ENCODE measurements at regions not wholly inside any gene's neighbourhood (a gene's known extent, or its start where the extent isn't known, plus 50 kb on each side); places are given as distances from the start of the nearest gene placed in this dataset.
"Not testable (repeated sequence)": the region's sequence is repeated elsewhere in the genome, so short reads cannot be mapped to it uniquely, and the experiment has no call there.

- no peak for DNase-seq (ENCODE audit: low spot score)
Observed at GRCh38 chr7:115642194-115642593, 388.4 kb downstream of the TFEC start.

DNA sequence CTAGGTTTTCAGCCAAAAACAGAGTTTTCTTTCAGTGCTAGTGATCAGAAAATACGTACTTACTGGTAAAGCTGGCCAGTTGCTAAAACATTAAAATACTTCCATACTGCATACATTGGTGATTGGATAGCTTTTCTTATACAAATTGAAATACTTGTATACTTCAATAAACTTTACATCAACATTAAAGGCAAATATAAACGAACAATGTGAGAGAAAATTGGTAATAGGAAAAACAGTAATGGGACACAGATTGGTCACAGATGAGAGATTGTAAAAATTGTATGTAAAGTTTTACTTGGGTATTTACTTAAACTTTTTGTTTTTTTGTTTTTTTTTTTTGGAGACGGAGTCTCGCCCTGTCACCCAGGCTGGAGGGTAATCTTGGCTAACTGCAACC, 391.7 kb downstream of the TFEC start:
- no peak for DNase-seq (ENCODE audit: low spot score)

DNA sequence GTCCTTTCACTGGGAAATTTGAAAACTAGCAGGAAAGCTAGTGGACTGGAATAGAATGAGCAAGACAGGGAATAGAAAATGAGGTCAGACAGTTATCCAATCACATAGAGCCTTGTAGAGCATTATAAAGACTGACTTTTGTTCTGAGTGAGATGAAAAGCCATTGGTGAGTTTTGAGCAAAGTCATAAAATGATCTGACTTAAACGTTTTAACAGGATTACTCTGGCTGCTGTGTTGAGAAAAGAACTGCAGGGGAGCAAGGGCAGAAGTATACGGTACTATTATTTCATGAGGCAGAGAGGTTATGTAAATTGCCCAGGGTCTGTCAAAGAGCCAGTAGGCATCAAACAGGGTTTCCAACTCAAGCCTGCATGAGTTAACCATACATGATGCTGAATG, 393.4 kb downstream of the TFEC start:
- DNase-seq (ENCODE audit: low spot score) = no peak

- DNase-seq (ENCODE audit: low spot score) = no peak
Observed at GRCh38 chr7:115635876-115636275, 394.7 kb downstream of the TFEC start.

DNA sequence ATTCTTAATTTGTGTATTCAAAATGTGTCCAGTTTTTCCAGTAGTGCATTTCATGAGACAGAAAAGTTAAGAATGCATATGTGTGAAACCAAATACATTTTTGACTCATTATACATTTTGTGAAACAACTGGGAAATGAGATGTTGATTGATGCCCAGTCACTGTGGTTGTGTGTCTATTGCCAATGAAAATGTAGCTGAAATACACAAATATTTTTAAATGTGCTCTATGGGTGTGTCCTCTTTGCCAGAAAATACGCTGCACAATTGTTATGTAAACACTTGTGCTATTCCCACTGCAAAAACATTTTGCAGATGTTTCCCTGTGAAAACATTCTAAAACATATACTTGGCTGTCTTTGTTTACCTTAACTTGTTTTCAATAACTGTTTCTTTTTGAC, 395.2 kb downstream of the TFEC start:
- no peak for DNase-seq (ENCODE audit: low spot score)

DNA sequence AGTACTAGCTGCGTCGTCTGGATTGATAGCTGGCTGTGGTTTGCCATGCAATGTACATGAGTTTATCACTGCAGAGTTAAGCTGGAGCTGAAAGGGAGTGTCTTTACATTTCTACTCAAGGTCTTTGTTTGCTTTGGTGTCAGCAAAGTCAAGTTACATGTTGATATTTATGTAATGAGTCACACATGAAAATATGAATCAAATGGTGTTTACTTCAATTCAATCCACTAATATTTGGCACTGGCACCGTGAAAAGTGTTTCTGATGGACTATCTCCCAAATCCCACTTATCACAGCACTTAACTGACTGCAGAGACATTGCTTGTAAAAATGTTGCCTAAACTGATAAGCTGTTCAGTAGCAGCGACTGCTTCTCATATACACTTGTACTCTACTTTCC, 395.9 kb downstream of the TFEC start:
- DNase-seq (ENCODE audit: low spot score) = no peak

- DNase-seq (ENCODE audit: low spot score) = no peak
Observed at GRCh38 chr7:115632636-115633035, 397.9 kb downstream of the TFEC start.

DNA sequence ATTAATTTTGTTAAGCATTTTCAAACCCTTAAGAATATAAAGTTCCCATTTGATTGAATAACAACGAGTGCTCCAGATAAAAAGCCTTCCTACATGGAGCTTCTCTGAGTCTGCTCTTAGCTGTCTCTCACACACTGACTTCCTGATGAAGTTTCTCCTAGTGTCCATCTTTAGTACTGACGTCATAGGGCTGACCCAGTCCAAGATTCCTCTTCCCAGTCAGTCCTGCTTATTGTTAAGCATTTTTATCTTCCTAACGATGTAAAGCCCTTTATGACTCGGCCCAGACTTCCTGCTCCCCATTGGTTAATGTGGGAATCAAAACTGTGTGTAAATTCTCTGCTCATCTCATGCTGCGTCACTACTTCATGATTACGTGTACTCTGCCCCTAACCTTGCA, 398.8 kb downstream of the TFEC start:
- DNase-seq (ENCODE audit: low spot score) = no peak

- no peak for DNase-seq (ENCODE audit: low spot score)
Observed at GRCh38 chr7:115630049-115630448, 400.5 kb downstream of the TFEC start.

DNA sequence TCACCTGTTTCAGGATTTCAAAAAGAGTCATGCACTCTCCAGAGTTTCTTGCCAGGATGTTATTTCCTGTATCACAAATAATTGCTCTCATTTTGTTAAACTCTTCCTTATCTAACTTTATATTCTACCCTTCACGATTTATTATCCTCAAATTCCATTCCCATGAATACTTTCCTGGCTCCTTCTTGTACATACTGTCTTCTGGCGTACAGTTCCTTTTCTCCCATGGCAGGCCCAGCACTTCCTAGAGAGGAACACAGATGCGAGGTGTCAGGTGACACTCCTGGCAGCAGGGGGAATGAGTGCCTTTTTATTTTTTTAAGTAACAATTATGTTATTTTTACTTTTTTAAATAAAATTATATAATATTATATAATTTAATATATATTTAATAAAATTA, 411.9 kb downstream of the TFEC start:
- no peak for DNase-seq (ENCODE audit: low spot score)

DNA sequence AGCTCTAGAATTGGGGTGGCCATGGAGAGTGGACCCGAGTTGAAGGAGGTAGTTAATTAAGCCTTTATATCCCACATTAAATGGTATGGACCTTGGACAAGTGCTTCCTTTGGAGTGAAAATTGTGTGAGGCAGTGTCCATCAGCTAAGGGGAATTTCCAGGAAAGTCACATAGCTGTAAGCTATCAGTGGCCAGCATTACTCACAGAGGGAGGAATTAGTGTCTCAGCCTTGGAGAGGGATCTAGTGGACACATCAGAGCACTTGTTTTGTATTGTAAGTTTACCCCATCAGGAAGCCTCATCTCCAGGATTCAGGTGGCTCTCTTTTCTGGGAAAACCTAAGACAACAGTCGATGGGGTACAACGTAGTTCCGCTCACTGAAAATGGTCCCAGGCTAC, 416.7 kb downstream of the TFEC start:
- DNase-seq (ENCODE audit: low spot score) = no peak

GRCh38 chr7:115603416-115603815, 427.1 kb downstream of the TFEC start:
- no peak for DNase-seq (ENCODE audit: low spot score)

DNA sequence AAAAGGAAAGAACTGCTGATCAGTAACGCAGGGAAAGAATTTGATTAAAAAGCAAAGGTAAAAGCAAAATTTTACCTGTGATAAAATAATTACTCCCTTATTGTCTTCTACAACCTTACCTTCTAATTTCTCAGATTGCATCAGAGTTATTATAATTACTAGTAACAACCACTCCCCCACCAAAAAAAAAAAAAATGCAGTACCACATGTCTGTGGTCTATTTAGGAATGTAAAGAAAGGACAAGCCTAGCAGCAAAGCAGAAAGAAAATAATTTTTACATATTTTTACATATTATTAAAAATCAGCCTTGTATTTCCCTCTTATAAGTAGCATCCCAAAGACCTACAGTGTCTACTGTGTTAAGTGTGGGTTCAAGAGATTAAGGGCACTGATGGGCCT, 430.4 kb downstream of the TFEC start:
- no peak for DNase-seq (ENCODE audit: low spot score)

DNA sequence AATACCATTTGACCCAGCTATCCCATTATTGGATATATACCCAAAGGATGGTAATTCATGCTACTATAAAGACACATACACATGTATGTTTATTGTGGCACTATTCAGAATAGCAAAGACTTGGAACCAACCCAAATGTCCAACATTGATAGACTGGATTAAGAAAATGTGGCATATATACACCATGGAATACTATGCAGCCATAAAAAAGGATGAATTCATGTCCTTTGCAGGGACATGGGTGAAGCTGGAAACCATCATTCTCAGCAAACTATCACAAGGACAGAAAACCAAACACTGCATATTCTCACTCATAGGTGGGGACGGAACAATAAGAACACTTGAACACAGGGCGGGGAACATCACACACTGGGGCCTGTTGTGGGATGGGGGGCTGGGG, 431.4 kb downstream of the TFEC start:
- not testable (repeated sequence) for DNase-seq (ENCODE audit: low spot score)

- DNase-seq (ENCODE audit: low spot score) = not testable (repeated sequence)
Observed at GRCh38 chr7:115597220-115597619, 433.3 kb downstream of the TFEC start.

DNA sequence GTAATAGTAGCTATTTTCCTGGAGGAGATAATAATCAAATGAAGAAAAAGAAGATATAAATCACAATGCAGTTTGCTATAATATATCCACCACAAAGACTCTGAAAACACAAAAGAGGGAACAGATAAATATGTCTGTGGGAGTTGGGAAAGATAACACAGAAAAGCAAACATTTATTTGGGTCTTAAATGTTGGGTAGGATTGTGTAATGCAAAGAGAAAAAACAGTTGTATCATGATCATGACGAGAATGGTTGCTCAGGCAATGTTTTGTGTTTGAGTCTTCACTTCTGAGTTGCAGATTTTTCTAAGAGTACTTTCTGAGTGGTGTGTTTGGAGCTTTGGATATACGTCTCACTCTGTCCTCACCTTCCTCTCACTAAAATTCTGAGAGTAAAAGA, 437.5 kb downstream of the TFEC start:
- no peak for DNase-seq (ENCODE audit: low spot score)

DNA sequence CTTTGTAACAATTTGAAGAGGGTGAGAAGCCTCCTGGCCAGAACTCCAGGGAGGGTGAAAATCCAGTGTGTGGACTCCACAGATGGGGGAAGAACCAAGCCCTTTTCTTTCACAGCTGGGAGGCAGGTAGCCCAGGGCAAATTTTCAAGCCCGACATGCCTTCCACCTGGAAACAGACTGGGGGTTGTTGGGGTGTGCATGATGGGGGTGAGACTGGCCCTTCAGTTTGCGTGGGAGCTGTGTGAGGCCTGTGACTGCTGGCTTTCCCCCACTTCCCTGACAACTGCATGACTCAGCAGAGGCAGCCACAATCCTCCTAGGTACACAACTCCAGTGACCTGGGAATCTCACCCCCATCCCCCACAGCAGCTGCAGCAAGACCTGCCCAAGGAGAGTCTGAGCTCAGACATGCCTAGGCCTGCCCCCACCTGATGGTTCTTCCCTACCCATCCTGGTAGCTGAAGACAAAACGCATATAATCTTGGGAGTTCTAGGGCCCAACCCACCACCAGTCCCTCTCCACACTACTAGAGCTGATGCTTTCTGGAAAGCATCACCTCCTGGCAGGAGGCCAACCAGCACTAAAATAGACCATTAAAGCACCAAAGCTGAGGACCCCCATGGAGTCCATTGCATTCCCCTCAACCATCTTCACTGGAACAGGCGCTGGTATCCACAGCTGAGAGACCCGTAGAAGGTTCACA, 445.4 kb downstream of the TFEC start:
- no peak for DNase-seq (ENCODE audit: low spot score)

GRCh38 chr7:115582956-115583355, 447.6 kb downstream of the TFEC start:
- no peak for DNase-seq (ENCODE audit: low spot score)

GRCh38 chr7:115578576-115578975, 452.0 kb downstream of the TFEC start:
- no peak for DNase-seq (ENCODE audit: low spot score)

DNA sequence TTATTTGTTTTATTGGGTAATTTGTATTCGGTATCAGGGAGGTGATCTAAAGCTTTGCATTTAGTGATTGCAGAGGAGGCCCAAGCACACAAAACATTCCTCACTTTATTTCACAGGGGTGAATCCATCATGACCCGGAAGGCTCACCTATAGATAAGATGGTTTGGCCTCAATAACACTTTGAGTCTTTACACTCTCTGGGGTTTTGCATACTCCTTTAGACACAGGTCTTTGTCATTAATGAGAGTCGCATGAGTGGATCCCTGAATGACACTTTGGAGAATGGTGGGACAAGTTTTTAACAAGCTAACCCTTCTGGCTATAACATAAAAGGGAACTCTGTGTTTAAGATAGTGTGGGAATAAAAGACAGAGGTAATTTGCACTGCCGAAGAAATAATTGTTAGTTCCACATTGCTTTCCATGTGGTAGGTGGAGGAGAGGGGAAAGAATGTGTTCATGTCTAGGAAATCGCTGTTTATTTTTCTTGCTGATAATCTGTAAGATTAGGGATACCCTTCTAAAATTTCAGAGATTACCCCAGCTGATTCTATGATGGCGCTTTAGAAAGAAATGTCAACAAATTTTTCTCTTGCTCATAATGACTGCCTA, 455.8 kb downstream of the TFEC start:
- no peak for DNase-seq (ENCODE audit: low spot score)

DNA sequence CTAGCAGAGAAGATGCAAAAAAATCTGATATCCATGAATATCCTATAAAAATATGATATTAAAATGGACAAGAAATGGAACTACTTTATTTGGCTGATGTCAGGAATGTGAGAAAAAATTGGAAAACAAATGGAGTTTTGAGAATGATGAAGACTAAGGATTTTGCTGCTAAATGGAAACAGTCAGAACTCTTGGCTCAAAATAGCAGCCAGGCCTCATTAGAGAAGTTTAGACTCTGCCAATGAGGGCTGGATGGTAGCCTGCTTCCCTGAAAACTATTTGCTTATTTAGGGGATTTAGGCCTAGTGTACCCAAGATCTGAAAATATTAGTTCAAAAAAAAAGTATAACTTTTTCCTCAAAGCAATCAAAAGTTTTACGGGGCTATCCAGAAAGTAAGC, 458.5 kb downstream of the TFEC start:
- no peak for DNase-seq (ENCODE audit: low spot score)

DNA sequence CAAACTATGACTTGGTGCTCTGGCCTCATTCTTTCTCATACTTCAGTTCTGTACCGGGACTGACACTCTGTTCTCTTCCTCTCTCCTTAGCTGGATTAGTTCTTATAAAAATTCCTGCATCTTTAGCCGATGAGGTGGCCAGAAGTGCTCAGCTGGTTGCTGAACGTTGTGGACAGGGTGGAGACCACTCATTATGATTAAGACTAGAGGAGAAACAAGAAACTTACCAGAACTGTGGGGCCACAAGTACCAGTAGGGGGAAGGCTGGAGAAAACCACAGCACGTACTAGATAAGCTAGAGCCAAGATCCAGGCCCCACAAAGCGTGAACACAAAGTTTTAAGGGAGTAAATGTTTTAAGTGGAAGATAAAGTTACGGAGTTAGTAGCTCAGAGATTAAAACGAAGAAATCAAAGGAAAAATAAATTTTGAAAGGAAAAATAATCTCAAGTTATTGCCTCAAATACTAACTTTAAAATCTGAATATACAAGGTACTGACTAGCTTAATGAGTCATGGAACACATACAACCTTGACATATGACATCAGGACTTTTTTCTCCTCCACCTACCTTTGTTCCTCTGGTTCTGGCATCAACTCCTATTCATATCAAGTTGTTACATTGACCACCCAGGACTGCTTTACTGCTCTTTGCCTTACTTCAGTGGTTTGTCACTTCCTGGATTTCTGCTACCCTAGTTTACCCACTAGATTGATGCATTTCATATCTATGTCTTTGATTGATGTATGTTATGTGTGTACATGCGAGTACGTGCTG, 469.0 kb downstream of the TFEC start:
- DNase-seq (ENCODE audit: low spot score) = no peak

GRCh38 chr7:115559877-115560276, 470.7 kb downstream of the TFEC start:
- no peak for DNase-seq (ENCODE audit: low spot score)
